ENCODE measurements at regions not wholly inside any gene's neighbourhood (a gene's known extent, or its start where the extent isn't known, plus 50 kb on each side); places are given as distances from the start of the nearest gene placed in this dataset.

DNA sequence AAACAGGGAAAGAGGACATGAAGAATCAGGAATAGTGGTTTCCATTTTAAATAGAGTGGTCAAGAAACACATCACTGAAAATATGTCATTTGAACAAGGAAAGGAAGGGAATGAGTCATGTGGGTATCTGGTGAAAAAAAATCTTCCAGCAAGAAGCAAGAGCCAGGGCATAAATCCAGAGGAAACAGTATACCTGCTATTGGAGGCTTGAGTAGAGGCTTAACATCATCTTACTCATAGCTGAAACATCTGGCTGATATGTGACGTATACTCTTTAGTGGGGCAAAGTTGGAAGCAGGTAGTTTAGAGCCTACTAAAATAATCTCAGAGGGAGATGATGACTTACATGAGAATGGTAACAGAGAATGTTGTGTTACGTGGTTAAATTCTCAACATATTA, 517.2 kb downstream of the CAAP1 start:
- no peak overlapping the region for H3K4me3 ChIP-seq (ENCODE audit: low read depth, low read length, poor library complexity, severe bottlenecking)
- H3K9me3 ChIP-seq (ENCODE audit: low read length): no peaks in the 10 kb centered on the region
- H3K4me2 ChIP-seq (ENCODE audit: low read length): no peak overlapping the region
- H3K79me2 ChIP-seq (ENCODE audit: insufficient read depth, low read depth, low read length): no peaks in the 10 kb centered on the region
- no peak for TF ChIP-seq EZH2phosphoT487 (IDR thresholded peaks at IDR 0.05; ENCODE audit: borderline replicate concordance, low read depth, low read length)
- no peak for TF ChIP-seq CTCF (conservative IDR thresholded peaks at IDR 0.05; ENCODE audit: low read length)
- no peaks in the 10 kb centered on the region for H3K36me3 ChIP-seq (ENCODE audit: insufficient read depth, low read length)
- H3K9me2 ChIP-seq (ENCODE audit: insufficient read depth, low read length): no peaks in the 10 kb centered on the region
- H2AFZ ChIP-seq (ENCODE audit: low read length): no peak overlapping the region
- H4K20me1 ChIP-seq (ENCODE audit: insufficient read depth, low read length): no peaks in the 10 kb centered on the region
- CTCF ChIA-PET (ENCODE audit: unreplicated experiment): no interaction called here
- no peak for DNase-seq (ENCODE audit: low spot score)
- intact Hi-C loops (cut with micrococcal nuclease; ENCODE audit: unreplicated experiment): no loop called here
- H3K27ac ChIP-seq (ENCODE audit: low read depth, low read length, poor library complexity, severe bottlenecking): no peak overlapping the region
- POLR2A ChIA-PET: interaction anchor here (0.6 kb wide), 1 partner anchor 135 kb away, joined by 3 read pairs; no protein-coding TSS in a partner anchor
- H3K4me1 ChIP-seq (ENCODE audit: insufficient read depth, low read length, poor library complexity, severe bottlenecking): no peaks in the 10 kb centered on the region
- BruUV-seq (replicated peaks): no TSS peak

- intact Hi-C loops (cut with micrococcal nuclease; ENCODE audit: unreplicated experiment): no loop called here
- Histone ChIP-seq H3K4me1 (ENCODE audit: insufficient read depth, low read length, poor library complexity, severe bottlenecking) (no peaks in the 10 kb centered on the region), H4K20me1 (ENCODE audit: insufficient read depth, low read length) (no peaks in the 10 kb centered on the region), H3K4me2 (ENCODE audit: low read length) (no peak overlapping the region), H3K79me2 (ENCODE audit: insufficient read depth, low read depth, low read length) (no peaks in the 10 kb centered on the region), H3K4me3 (ENCODE audit: low read depth, low read length, poor library complexity, severe bottlenecking) (no peak overlapping the region), H3K27ac (ENCODE audit: low read depth, low read length, poor library complexity, severe bottlenecking) (no peak overlapping the region), H3K9me2 (ENCODE audit: insufficient read depth, low read length) (no peaks in the 10 kb centered on the region), H3K36me3 (ENCODE audit: insufficient read depth, low read length) (no peaks in the 10 kb centered on the region), H3K9me3 (ENCODE audit: low read length) (no peaks in the 10 kb centered on the region), H2AFZ (ENCODE audit: low read length) (no peak overlapping the region)
- DNase-seq (ENCODE audit: low spot score): no peak
- POLR2A ChIA-PET: no interaction called here
- BruUV-seq (replicated peaks): no TSS peak
- CTCF ChIA-PET (ENCODE audit: unreplicated experiment): no interaction called here
- TF ChIP-seq CTCF (conservative IDR thresholded peaks at IDR 0.05; ENCODE audit: low read length) (no peak), EZH2phosphoT487 (IDR thresholded peaks at IDR 0.05; ENCODE audit: borderline replicate concordance, low read depth, low read length) (no peak)
Measured at GRCh38 chr9:26373616-26374015, 519.0 kb downstream of the CAAP1 start.

DNA sequence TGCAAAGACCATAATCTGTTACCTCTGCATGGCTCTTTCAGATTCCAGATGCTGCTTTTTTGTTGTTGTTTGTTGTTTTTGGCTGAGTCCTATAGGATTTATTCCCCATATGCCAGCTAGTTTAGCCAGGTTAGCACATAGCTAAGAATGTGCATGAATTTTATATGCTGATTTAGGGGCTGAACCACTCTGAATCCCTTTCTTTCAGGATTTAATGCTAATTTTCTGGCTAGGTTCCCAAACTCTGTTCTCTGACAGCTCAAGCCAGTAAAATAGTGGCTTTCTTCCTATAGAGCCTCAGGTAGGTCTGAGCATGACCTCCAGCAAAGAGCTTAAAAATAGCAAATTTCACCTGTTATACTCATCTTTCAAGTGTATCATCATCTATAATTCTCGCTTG, 521.4 kb downstream of the CAAP1 start:
- POLR2A ChIA-PET: interaction anchor here (0.6 kb wide), 3 partner anchors 11 to 31 kb away, joined by 3 to 4 read pairs (median 4); no protein-coding TSS in a partner anchor
- Histone ChIP-seq H3K9me2 (ENCODE audit: insufficient read depth, low read length) (no peaks in the 10 kb centered on the region), H3K36me3 (ENCODE audit: insufficient read depth, low read length) (no peaks in the 10 kb centered on the region), H3K4me3 (ENCODE audit: low read depth, low read length, poor library complexity, severe bottlenecking) (no peak overlapping the region), H3K9me3 (ENCODE audit: low read length) (no peaks in the 10 kb centered on the region), H3K4me1 (ENCODE audit: insufficient read depth, low read length, poor library complexity, severe bottlenecking) (no peaks in the 10 kb centered on the region), H3K27ac (ENCODE audit: low read depth, low read length, poor library complexity, severe bottlenecking) (no peak overlapping the region), H3K4me2 (ENCODE audit: low read length) (no peak overlapping the region), H3K79me2 (ENCODE audit: insufficient read depth, low read depth, low read length) (no peaks in the 10 kb centered on the region), H2AFZ (ENCODE audit: low read length) (no peak overlapping the region), H4K20me1 (ENCODE audit: insufficient read depth, low read length) (no peaks in the 10 kb centered on the region)
- no TSS peak for BruUV-seq (replicated peaks)
- intact Hi-C loops (cut with micrococcal nuclease; ENCODE audit: unreplicated experiment): no loop called here
- CTCF ChIA-PET (ENCODE audit: unreplicated experiment): no interaction called here
- no peak for TF ChIP-seq EZH2phosphoT487 (IDR thresholded peaks at IDR 0.05; ENCODE audit: borderline replicate concordance, low read depth, low read length)
- no peak for TF ChIP-seq CTCF (conservative IDR thresholded peaks at IDR 0.05; ENCODE audit: low read length)
- no peak for DNase-seq (ENCODE audit: low spot score)

All from OCI-LY7 (cell line).